SK-N-SH (cell line): ENCODE measurements at regions not wholly inside any gene's neighbourhood (a gene's known extent, or its start where the extent isn't known, plus 50 kb on each side); places are given as distances from the start of the nearest gene placed in this dataset.
A peak's percentile ranks its signal among the peaks of the same experiment; 100 is the strongest.

Experiments used
- CTCF ChIA-PET: fragments of 300-600, 350-600 bp; formaldehyde crosslinking; extraction: SDS; loops from one replicate; lab custom pipeline; 2021; lab: Yijun Ruan, JAX
- POLR2A ChIA-PET: fragments of 350-600 bp; sonication (Branson Sonifier 250); formaldehyde crosslinking; extraction: SDS; loops from one replicate; lab custom pipeline; 2020; ENCODE audit warnings: antibody characterized with exemption, inconsistent platforms; lab: Yijun Ruan, JAX
- DNase-seq: peaks from one replicate; pipeline ENCODE4 v3.0.0; 2012
- H2AFZ ChIP-seq: fragments of 200-600 bp; sonication (generic); 2 replicates; pipeline ENCODE4 v1.8.1; 2016; ENCODE audit warnings: antibody characterized with exemption, mild to moderate bottlenecking, low read depth
- H3F3A ChIP-seq: fragments of 200-600 bp; sonication (generic); replicated peaks from 2 replicates; pipeline ENCODE3; 2016; ENCODE audit warnings: antibody characterized with exemption, mild to moderate bottlenecking; ENCODE audit not compliant: insufficient read depth
- H3K27ac ChIP-seq, 2 experiments: fragments of 200-500 bp in 1 of 2; fragments of 200-600 bp in 1 of 2; sonication (Bioruptor generic) in 1 of 2; sonication (generic), shearing (Covaris generic) in 1 of 2; 2 replicates each; pipeline versions ENCODE4 v1.5.1 to v1.6.1; 2014 to 2016; ENCODE audit warnings: low read depth in 2 of 2, inconsistent platforms in 1 of 2, low read length in 1 of 2, mild to moderate bottlenecking in 1 of 2, mixed read lengths in 1 of 2
- H3K27me3 ChIP-seq: fragments of 200-600 bp; sonication (generic), shearing (Covaris generic); 2 replicates; pipeline ENCODE4 v1.6.1; 2016; ENCODE audit warnings: mixed run types; ENCODE audit not compliant: insufficient read depth
- H3K36me3 ChIP-seq, 2 experiments: fragments of 200-500 bp in 1 of 2; fragments of 200-600 bp in 1 of 2; sonication (Bioruptor generic) in 1 of 2; sonication (generic) in 1 of 2; replicated peaks in 1 of 2; 2 replicates each; pipeline versions ENCODE3 to v1.5.1; 2014 to 2016; ENCODE audit warnings: low read length in 1 of 2, mild to moderate bottlenecking in 1 of 2; ENCODE audit not compliant: insufficient read depth in 2 of 2, control insufficient read depth in 1 of 2
- H3K4me1 ChIP-seq, 2 experiments: fragments of 200-500 bp in 1 of 2; fragments of 200-600 bp in 1 of 2; sonication (Bioruptor generic) in 1 of 2; sonication (generic), shearing (Covaris generic) in 1 of 2; 2 replicates each; pipeline versions ENCODE4 v1.5.1 to v1.6.1; 2014 to 2016; ENCODE audit warnings: low read depth in 1 of 2, low read length in 1 of 2, mixed run types in 1 of 2; ENCODE audit not compliant: insufficient read depth in 2 of 2, control insufficient read depth in 1 of 2
- H3K4me2 ChIP-seq: fragments of 200-600 bp; sonication (generic), shearing (Covaris generic); 2 replicates; pipeline ENCODE4 v1.6.1; 2017; ENCODE audit warnings: mixed run types
- H3K4me3 ChIP-seq, 2 experiments: fragments of 200-500 bp in 1 of 2; fragments of 200-600 bp in 1 of 2; sonication (Bioruptor generic) in 1 of 2; sonication (generic), shearing (Covaris generic) in 1 of 2; 2 replicates each; pipeline versions ENCODE4 v1.5.1 to v1.8.1; 2014 to 2016; ENCODE audit warnings: low read depth in 2 of 2, inconsistent platforms in 1 of 2, low read length in 1 of 2, mild to moderate bottlenecking in 1 of 2, mixed read lengths in 1 of 2, moderate library complexity in 1 of 2
- H3K79me2 ChIP-seq: fragments of 200-600 bp; sonication (generic); 2 replicates; pipeline ENCODE4 v1.8.1; 2017; ENCODE audit warnings: mild to moderate bottlenecking; ENCODE audit not compliant: insufficient read depth
- H3K9ac ChIP-seq: fragments of 200-600 bp; sonication (generic); 2 replicates; pipeline ENCODE4 v1.6.1; 2017; ENCODE audit warnings: mixed run types
- H3K9me2 ChIP-seq: fragments of 200-600 bp; sonication (generic); 2 replicates; pipeline ENCODE4 v1.6.1; 2017; ENCODE audit warnings: mixed run types
- H3K9me3 ChIP-seq: fragments of 200-600 bp; sonication (generic); 2 replicates; pipeline ENCODE4 v1.6.1; 2017; ENCODE audit warnings: mixed run types, mild to moderate bottlenecking, moderate library complexity
- H4K20me1 ChIP-seq: fragments of 200-600 bp; sonication (generic); 2 replicates; pipeline ENCODE4 v1.6.1; 2017; ENCODE audit warnings: mild to moderate bottlenecking, mixed run types; ENCODE audit not compliant: insufficient read depth
- EP300 ChIP-seq, 2 experiments: IDR thresholded peaks; 2 replicates each; pipeline versions ENCODE4 v1.4.0 to v1.6.1; 2012; ENCODE audit warnings: borderline replicate concordance in 1 of 2, low read depth in 1 of 2, low read length in 1 of 2
- FOSL2 ChIP-seq: IDR thresholded peaks from 2 replicates; pipeline ENCODE4 v1.4.0; 2012; ENCODE audit warnings: low read depth, mild to moderate bottlenecking, moderate library complexity, borderline replicate concordance
- FOXM1 ChIP-seq: IDR thresholded peaks from 2 replicates; pipeline ENCODE4 v1.4.0; 2012; ENCODE audit warnings: low read depth, mild to moderate bottlenecking
- GABPA ChIP-seq: IDR thresholded peaks from 2 replicates; pipeline ENCODE4 v1.4.0; 2012; ENCODE audit warnings: low read depth, mild to moderate bottlenecking
- GATA2 ChIP-seq: sonication (generic); formaldehyde crosslinking; IDR thresholded peaks from 2 replicates; pipeline ENCODE4 v1.5.0; 2020; ENCODE audit warnings: mild to moderate bottlenecking, missing genetic modification reagents
- SMC3 ChIP-seq: IDR thresholded peaks from 2 replicates; pipeline ENCODE4 v1.6.1; 2012; ENCODE audit warnings: low read depth, low read length, improper control_type of control experiment
- TCF12 ChIP-seq: IDR thresholded peaks from 2 replicates; pipeline ENCODE4 v1.4.0; 2012
- WGBS: methylation state at CpG from one replicate; pipeline ENCODE4 v1.1.6; 2017; ENCODE audit warnings: low lambda C conversion rate; 5-methylcytosine and 5-hydroxymethylcytosine counted together
- TF ChIP-seq, protein P1 (sequence below): IDR thresholded peaks from 2 replicates; pipeline ENCODE4 v1.4.0; 2012; ENCODE audit warnings: low read depth, borderline replicate concordance
- TF ChIP-seq, protein P2 (sequence below): IDR thresholded peaks from 2 replicates; pipeline ENCODE4 v1.6.1; 2012; ENCODE audit warnings: mild to moderate bottlenecking, low read depth, low read length, moderate library complexity
- TF ChIP-seq, protein P3 (sequence below): IDR thresholded peaks from 2 replicates; pipeline ENCODE4 v1.4.0; 2012; ENCODE audit warnings: low read depth, borderline replicate concordance

DNA sequence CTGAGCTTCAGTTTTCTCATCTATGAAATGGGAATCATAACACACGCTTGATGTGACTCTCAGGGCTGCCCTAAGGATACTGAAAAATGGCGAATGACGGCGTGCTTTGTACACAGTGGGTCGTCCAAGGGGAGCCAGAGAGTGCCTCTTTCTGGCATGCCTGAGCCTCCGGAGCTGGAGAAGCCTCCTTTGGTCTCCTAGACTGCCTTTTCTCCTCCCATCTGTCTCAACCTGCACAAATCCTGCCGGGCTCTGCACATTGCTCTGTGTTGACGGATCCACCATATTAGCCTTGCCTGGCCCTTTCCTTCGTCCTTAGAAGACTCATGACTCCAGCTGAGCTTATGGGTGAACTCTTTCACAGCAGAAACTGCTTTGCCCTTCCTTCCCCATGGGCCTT, 220.9 kb downstream of the TSHZ3 start:
- no peaks in the 10 kb centered on the region for H3K27me3 ChIP-seq
- H3K4me1 ChIP-seq: peaks cover 2 to 26% of the 10 kb centered on the region in 2 experiments; a peak in 2 of 4 replicates
- peak overlapping the region; percentile 48 for H3K4me2 ChIP-seq
- H3K9ac ChIP-seq: peak overlapping the region; percentile 59
- no peak for DNase-seq
- peaks cover 29% of the 10 kb centered on the region for H3F3A ChIP-seq
- no peak overlapping the region for H2AFZ ChIP-seq
- no peak overlapping the region for H3K4me3 ChIP-seq
- ChIA-PET CTCF (interaction anchor here (0.8 to 1.2 kb wide), 2 partner anchors 10 to 1096 kb away, joined by 3 to 4 read pairs; no protein-coding TSS in a partner anchor), POLR2A (no interaction called here)
- no peaks in the 10 kb centered on the region for H4K20me1 ChIP-seq
- peak overlapping the region in 1 of 2 experiments; percentile 93; a peak in 3 of 4 replicates for H3K27ac ChIP-seq
- no peaks in the 10 kb centered on the region for H3K79me2 ChIP-seq
- H3K36me3 ChIP-seq: no peaks in the 10 kb centered on the region
- TF ChIP-seq, protein P1, sequence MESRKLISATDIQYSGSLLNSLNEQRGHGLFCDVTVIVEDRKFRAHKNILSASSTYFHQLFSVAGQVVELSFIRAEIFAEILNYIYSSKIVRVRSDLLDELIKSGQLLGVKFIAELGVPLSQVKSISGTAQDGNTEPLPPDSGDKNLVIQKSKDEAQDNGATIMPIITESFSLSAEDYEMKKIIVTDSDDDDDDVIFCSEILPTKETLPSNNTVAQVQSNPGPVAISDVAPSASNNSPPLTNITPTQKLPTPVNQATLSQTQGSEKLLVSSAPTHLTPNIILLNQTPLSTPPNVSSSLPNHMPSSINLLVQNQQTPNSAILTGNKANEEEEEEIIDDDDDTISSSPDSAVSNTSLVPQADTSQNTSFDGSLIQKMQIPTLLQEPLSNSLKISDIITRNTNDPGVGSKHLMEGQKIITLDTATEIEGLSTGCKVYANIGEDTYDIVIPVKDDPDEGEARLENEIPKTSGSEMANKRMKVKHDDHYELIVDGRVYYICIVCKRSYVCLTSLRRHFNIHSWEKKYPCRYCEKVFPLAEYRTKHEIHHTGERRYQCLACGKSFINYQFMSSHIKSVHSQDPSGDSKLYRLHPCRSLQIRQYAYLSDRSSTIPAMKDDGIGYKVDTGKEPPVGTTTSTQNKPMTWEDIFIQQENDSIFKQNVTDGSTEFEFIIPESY: no peak
- TF ChIP-seq GATA2 (no peak), EP300 (IDR thresholded peaks at IDR 0.05; ENCODE audit: borderline replicate concordance in 1 of 2, low read depth in 1 of 2, low read length in 1 of 2) (no peak), GABPA (no peak), FOSL2 (no peak), SMC3 (no peak), FOXM1 (no peak), TCF12 (no peak)
- TF ChIP-seq, protein P2, sequence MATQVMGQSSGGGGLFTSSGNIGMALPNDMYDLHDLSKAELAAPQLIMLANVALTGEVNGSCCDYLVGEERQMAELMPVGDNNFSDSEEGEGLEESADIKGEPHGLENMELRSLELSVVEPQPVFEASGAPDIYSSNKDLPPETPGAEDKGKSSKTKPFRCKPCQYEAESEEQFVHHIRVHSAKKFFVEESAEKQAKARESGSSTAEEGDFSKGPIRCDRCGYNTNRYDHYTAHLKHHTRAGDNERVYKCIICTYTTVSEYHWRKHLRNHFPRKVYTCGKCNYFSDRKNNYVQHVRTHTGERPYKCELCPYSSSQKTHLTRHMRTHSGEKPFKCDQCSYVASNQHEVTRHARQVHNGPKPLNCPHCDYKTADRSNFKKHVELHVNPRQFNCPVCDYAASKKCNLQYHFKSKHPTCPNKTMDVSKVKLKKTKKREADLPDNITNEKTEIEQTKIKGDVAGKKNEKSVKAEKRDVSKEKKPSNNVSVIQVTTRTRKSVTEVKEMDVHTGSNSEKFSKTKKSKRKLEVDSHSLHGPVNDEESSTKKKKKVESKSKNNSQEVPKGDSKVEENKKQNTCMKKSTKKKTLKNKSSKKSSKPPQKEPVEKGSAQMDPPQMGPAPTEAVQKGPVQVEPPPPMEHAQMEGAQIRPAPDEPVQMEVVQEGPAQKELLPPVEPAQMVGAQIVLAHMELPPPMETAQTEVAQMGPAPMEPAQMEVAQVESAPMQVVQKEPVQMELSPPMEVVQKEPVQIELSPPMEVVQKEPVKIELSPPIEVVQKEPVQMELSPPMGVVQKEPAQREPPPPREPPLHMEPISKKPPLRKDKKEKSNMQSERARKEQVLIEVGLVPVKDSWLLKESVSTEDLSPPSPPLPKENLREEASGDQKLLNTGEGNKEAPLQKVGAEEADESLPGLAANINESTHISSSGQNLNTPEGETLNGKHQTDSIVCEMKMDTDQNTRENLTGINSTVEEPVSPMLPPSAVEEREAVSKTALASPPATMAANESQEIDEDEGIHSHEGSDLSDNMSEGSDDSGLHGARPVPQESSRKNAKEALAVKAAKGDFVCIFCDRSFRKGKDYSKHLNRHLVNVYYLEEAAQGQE: no peak
- TF ChIP-seq, protein P3, sequence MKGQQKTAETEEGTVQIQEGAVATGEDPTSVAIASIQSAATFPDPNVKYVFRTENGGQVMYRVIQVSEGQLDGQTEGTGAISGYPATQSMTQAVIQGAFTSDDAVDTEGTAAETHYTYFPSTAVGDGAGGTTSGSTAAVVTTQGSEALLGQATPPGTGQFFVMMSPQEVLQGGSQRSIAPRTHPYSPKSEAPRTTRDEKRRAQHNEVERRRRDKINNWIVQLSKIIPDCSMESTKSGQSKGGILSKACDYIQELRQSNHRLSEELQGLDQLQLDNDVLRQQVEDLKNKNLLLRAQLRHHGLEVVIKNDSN: no peak
- TF ChIP-seq, all 33 proteins: peak for 0
- H3K9me3 ChIP-seq: no peaks in the 10 kb centered on the region
- WGBS: 84% methylated on average over 9 of the region's 9 CpGs
- no peaks in the 10 kb centered on the region for H3K9me2 ChIP-seq
